ENCODE measurements at regions not wholly inside any gene's neighbourhood (a gene's known extent, or its start where the extent isn't known, plus 50 kb on each side); places are given as distances from the start of the nearest gene placed in this dataset.
"Not testable (repeated sequence)": the region's sequence is repeated elsewhere in the genome, so short reads cannot be mapped to it uniquely, and the experiment has no call there.

DNA sequence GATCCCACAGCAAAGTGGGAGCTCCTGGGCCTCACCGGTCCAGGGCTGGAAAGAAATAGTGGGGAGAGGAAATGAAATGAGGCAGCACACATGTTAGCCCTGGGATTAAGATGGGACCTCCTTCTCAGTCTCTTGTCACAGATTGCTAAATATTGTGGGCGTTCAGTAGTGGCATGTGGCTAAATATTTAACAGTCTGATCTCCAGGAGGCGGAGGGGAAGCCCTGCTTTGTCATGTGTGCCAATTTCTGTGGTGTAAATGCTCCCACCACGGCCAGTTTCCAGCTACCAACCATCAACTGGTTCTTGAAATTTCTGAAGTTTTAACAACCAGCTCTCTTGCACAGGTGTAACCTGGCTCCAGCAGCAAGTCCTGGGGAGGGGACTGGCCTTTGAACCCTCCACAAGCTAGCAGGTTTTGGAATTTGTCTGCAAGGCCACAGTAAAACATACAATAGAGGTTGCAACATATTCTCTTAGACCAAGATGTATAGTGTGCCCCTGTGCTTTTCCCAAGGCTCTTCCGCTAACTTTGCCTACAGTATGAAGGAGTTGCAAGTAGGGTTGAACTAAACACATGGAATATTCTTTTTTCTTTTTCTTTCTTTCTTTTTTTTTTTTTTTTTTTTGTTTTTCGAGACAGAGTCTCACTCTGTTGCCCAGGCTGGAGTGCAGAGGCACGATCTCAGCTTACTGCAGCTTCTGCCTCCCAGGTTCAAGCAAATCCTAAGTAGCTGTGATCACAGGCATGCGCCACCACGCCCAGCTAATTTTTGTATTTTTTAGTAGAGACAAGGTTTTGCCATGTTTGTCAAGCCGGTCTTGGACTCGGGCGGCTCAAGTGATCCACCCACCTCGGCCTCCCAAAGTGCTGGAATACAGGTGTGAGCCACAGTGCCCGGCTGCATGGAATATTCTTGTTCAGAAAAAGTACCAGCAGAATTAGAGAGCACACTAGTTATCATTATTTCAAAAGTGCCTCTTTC lies 103.1 kb upstream of the PCBD1 start:
- no peak for DNase-seq

DNA sequence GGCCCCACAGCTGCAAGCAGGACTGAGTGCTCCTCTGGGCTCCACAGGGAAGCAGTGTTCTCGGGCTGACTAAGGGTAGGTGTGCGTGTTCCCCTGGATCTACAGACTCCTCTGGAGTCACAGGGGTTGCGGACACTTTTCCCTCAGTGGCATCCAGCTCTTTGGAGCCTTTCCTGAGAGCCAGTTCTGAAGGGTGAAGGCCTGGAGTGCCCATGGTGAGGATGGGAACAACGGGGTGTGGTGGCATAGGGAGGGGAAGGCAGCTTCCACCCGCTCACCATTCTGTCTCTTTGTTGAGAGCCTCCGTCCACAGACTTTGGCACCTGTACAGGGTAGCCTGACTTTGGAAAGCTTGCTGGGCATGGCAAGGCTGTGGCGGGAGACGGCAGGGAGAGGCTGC lies 104.1 kb upstream of the PCBD1 start:
- no peak for DNase-seq

DNA sequence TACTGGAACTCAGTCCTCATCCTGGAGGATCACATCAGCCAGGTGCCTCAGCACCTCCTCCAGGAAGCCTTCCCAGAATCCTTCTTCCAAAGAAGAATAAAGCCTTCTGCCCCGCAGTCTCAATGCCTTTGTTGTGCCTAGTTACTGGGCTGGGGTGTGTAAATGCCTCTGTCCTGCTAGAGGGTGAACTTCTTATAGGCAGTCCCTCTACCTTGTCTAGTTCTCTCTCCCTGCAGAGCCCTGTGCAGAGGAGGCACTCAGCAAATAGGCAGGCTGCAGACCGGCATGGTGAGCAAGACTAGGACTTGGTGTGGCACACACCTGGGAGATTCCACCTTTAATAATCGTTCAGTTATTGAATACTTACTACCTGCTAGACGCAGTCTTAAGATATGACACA lies 104.7 kb upstream of the PCBD1 start:
- no peak for DNase-seq

DNA sequence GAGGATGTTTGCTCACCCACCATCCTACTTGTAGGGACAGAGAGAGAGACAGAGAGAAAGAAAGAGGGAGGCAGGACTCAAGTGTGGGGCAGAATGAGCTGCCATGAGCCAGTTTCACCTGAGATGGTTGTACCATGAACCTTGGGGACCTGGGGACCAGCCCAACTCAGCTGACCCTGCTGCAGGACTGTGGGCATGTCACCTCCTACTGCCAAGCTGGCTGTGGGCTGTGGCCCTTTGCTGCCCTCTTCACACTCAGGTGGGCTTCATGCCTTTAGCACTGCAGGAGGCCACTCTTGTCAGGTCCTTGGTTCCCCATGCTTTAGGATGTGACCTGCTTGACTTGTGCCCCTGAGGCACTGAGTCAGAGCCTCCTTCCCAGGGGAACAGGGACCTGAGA lies 108.2 kb upstream of the PCBD1 start:
- DNase-seq, result no peak

DNA sequence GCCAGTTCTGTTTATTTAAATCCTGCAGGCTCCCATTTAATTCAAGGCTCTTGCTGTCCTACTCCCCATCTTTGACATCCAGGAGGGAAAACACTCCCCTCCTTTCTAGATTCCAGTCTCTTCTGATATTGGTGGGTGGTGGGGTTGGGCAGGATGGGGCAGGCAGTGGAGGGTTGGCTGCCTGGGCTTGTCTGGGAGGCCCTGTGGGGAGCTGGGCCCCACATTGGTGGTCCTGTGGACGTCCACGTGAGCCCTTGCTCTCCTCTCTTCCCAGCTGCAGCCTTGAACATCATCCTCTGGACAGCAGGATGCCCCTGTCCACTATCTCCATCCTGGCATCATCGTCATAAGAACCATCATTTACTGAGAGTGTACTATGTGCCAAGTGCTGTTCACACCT lies 108.9 kb upstream of the PCBD1 start:
- DNase-seq, result no peak

DNA sequence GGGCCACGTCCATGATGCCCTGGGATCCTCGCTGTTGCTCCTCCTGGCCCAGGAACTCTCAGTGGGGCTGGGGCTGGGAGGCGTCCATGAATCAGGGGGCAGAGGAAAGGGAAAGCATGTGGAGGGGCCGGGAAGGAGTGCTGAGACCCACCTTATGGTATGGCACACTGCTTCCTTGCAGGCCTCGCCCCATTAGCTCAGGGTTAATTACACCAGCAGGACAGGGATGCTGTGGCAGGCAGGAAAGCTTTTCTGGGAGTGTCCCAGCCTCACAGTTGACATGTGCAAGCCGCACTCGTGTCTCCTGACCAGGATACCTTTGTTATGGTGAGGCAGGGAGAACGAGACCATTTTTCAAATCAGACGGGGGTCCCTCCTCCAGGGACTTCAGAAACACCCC lies 109.7 kb upstream of the PCBD1 start:
- no peak for DNase-seq

DNA sequence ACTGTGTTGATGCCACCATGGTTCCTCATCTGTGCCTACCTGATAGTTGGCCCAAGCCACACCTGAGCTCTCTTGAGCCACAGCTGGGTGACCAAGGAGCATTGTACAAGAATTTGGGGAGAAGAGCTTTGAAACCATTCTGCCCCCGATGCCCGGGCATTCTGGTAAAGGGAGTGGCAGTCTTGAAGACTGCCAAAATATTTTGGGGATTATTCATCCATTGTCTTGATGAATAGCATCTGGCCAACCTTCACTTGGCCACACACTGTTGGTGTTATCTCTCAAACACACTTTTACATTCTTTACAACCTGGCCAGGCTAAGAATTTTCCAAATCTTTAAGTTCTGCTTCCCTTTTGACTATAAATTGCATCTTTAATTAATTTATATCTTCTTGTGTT lies 113.1 kb upstream of the PCBD1 start:
- no peak for DNase-seq

DNA sequence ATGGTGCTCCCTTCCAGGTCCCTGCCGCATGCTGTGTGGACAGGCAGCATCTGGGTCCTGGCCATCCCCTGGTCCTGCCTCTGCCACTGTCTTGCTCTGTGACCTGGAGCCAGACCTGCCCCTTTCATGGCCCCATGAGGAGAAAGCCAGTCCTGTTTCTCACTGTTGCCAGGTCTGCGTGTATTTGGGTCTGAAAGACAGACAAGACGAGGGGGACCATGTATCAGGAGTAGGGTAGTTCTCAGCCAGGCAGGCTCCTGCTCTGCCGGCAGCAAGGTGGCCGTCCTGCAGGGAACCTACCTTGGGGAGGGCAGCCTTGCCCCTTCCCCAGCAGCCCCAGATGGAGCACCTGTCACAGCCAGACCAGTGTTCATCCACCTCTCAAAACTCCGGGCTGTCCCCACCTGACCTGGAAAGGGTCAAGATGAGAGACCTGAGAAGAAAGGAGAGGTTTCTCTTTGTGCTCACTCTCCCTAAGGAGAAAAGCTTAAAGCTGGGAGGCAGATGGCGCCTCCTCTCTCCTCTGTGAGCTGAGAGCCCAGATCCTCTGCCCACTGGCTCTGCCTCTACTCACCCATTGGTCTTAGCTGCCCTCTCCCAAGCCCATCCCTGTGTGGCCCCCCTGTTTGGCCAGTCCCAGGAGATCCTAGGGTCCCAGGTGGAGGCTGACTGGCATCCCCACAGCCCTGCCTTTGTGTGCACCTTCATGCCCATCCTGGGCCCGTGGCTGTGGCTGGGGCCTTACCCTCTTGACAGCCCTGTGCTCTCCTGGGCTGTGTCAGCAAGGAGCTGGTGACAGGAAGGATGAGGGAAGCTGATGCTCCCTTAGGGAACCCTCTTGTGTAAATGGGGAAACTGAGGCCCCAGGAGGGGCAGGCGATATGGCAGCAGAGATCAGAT lies 116.1 kb upstream of the PCBD1 start:
- DNase-seq, result no peak

DNA sequence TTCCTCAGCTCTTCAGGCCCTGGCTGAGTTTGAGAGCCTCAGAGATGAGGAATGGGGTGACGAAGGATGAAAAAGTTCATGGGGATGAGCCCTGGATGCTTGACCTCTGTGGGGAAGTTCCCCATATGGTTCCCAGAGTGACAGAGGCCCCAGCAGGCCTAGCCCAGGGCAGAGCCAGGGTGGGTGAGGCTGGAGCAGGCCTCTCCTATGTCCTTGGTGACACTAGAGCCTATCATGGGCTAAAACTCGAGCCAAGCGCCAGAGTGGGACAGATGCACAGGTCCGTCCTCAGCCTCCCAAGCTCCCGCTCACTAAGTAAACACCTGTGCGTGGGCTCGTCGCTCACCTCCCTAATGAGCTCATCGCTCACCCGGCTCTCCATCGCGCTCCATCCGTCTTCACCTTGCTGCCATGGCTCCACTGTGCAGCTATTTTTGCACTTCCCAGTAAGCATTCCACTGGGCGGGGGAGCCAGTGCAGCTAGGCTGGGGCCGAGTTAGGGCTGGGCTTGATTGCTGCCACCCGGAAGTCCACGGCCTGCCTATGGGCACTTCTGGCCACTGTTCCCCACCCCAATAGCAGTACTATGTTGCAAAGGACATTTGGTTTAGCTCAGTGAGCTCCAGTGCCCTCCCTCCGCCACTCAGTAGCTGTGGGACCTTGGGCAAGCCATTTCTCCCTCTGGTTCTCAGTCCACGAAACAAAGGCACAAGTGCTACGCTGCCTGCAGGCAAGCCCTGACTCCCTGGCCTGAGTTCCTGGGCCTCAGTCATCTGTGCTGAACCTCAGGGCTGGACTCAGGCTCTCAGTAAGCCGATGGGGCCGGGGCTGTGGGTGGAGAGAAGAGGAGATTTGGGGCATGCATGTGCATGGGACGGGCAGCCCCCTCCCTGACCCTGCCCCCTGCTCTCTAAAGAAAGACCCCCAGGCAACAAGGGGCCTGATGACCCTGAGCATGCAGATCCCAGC lies 117.3 kb upstream of the PCBD1 start:
- DNase-seq, result no peak

DNA sequence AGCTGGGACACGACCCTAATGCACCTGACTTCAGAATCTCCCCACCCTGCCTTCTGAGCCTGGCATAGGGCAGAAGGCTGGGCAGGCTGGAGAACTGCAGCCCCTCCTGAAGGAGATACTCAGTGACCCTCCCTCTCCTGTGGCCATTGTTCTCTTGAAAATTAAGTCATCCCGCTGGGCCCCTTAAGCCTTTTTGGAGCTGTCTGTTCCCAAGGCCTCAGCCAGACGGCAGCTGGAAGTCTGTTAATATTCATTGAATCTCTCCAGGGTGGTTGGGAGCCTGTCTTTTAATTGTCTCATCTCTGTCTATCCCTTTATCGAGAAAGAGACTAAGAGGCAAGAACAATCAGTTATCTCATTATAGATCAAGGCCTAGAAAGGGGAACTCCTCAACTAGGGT lies 118.1 kb upstream of the PCBD1 start:
- no peak for DNase-seq

DNA sequence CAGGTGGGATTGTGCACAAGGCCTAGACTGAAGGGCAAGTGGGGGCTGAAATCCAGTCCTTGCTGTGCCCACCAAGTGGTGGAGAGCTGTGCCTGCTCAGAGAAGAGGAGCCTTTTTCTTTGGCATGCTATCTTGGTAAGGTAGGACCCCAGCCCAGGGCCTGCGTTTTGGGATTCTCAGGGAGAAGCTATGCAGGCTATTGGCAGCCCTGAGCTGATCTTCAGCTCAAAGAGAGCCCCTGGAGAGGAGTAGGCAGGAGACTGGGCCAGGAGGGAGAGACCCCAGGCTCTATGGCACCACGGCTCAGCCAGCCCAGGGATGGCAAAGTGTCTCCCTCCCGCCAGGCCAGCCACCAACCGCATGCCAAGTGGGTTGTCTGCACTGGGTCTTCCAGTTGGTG lies 119.2 kb upstream of the PCBD1 start:
- DNase-seq, result no peak

DNA sequence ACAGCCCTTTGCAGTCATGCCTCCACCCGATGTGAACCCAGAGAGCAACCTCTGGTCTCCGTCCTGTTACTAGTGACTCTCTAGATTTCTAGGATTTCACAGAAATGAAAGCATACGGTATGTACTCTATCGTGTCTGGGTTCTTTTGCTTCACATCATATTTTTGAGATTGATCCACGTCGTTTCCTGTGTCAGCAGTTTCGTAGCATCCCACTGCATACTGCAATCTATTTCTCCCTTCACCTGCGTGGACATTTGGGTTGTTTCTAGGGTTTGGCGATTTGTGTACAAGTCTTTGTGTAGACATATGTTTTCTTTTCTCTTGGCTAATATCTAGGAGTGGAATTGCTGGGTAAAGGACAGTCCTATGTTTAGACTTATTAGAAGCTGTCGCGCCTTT lies 119.8 kb upstream of the PCBD1 start:
- DNase-seq, result no peak

DNA sequence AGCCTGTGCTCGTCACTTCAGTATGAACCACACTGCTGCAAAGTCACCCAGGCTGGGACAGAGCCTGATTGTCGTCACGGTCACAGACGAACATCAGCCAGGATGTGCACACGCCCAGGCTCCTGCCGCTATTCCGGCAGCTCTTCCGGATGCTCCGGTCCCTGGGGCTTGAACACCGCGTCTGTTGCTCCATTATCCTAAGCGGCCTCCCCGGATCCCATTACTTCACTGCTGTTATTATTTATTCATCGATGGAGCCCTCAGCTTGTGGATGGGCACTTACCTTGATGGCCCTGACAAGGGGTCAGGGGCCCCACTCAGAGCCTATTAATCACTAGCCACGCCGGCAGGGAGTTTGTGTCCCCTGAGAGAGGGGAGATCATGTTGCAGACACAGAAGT lies 120.8 kb upstream of the PCBD1 start:
- no peak for DNase-seq

DNA sequence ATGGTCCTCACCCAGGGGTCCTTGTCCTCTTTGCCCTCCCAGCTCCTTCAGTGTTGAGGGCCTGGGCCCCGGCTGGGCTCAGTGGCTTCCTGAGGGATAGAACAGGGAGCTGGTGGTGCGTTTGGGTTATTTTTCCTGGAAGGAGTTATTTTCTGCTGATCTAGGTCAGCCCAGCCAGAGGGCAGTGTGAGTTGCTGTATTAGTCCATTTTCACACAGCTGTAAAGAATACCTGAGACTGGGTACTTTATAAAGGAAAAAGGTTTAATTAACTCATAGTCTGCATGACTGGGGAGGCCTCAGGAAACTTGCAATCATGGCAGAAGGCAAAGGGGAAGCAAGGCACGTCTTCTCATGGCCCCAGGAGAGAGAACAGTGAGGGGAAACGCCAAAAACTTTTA lies 122.4 kb upstream of the PCBD1 start:
- no peak for DNase-seq

DNA sequence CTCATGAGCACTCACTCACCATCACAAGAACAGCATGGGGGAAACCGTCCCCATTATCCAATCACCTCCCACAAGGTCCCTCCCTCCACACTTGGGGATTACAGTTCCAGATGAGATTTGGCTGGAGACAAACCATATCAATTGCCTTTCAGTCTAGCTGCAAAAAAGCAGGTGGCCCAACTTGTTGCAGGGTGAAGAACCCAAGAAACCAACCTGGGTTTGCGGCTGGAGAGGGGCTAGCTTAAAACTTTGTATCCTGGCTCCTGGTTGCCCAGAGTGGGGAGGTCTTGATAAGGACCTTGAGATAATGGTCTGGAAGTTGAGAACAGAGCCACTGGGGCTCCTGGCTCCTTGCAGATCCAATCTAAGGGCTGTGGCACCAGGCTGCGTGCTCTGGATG lies 122.8 kb upstream of the PCBD1 start:
- DNase-seq, result no peak

DNA sequence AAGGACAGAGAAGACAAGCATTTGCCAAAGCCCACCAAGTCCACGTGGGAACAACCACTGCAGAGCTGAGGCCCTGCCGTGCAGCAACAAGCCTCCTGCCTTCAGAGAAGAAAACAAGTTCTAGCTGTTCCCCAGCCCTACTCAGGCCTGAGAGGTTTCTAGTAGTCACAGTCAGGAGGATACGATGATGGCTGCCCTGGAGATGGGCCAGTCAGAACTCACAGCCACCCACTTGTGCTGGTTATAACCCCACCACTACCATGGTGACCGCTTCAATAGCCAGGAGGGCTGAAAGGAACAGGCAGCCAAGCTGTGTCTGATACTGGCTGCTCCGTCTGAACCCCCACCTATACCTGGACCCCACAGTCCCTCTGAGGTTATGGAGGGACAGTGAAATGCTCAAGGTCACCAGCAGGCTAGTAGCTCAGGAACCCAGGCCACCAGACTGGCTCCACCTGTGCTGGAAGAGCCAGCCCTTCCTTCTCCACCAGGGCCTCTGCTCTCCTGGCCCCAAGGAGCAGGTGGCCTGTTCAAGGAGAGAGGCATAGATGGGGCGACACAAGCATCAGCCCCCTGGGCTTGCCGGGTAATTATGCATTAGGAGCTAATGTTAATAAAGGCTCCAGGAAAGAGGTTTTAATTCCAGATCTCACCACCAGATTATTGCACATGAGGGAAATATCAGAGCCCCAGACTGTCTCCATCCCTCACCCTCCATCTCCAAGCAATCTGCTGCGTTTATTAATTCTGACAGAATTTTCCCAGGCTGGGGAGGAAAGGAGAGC lies 125.8 kb upstream of the PCBD1 start:
- DNase-seq, result no peak

DNA sequence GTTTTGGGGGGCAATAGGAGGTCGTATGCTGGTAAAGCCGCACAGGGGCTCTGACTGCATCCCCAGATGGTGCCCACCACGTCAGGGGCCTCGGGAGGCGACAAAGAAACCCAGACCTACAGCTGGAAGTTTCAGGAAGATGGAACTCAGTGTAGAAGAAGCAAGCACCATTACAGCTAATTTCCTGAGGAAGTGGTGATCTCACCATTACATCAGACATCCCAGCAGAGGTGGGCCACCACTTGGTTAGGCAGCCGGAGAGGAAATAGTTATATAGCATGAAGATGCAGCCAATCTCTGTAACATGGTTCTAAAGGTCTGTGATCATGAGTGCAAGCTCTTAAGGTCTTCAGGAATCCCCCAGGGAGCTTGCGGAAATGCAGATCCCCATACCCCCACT lies 127.3 kb upstream of the PCBD1 start:
- no peak for DNase-seq

DNA sequence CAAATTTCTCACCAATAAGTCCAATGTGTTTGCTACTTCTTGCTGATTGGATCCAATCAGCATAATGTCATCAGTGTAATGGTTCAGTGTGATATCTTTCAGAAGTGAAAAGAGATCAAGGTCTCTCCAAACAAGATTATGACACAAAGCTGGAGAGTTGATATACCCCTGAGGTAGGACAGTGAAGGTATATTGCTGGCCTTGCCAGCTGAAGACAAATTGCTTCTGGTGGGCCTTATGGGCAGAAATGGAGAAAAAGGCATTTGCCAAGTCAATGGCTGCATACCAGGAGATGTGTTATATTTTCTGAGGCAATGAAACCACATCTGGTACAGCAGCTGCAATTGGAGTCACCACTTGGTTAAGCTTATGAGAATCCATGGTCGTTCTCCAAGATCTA lies 131.7 kb upstream of the PCBD1 start:
- DNase-seq, result not testable (repeated sequence)

DNA sequence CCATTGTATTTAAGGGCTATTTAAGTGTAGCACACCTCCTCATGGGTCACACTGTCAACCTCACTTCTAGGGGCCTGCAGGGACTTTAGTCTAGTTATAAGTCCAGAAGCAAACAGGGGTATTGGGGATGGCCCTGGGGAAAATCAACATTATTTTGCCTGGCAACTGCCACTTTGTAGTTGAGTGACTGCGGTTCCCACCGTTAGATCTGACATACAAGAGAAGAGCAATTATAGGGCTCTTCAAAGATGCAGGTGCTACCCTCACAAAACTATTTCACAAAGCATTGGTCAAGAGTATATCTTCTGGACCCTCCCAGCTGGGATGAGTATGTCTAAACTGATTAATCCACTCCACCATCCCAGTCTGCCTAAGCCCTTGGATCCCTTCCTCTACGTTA lies 133.0 kb upstream of the PCBD1 start:
- no peak for DNase-seq

DNA sequence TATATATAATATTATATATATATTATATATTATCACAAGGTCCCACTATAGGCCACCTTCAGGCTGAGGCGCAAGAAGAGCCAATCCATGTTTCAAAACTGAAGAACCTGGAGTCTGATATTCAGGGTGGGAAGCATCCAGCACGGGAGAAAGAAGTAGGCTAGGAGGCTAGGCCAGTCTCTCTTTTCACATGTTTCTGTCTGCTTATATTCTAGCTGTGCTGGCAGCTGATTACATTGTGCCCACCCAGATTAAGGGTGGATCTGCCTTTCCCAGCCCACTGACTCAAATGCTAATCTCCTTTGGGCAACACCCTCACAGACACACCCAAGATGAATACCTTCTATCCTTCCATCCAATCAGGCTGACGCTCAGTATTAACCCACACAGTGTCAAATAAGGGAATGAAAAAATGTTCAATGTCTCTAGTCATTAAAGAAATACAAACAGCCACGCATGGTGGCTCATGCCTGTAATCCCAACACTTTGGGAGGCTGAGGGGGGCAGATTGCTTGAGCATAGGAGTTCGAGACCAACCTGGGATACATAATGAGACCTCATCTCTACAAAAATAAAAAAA lies 135.4 kb upstream of the PCBD1 start:
- DNase-seq, result no peak

DNA sequence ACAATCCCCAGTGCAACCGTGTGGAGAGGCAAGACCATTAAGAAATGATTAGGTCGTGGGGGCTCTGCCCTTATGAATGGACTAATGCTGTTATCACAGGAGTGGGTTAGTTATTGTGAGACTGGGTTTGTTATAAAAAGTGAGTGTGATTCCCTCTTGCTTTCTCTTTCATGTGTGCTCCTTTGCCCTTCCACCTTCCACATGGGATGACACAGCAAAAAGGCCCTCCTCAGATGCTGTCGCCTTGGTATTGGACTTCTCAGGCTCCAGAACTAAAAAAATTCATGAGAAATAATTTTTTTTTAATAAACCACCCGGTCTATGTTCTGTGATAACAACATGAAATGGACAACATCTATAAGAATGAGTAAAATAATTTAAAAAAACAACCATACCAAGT lies 136.1 kb upstream of the PCBD1 start:
- DNase-seq, result no peak

DNA sequence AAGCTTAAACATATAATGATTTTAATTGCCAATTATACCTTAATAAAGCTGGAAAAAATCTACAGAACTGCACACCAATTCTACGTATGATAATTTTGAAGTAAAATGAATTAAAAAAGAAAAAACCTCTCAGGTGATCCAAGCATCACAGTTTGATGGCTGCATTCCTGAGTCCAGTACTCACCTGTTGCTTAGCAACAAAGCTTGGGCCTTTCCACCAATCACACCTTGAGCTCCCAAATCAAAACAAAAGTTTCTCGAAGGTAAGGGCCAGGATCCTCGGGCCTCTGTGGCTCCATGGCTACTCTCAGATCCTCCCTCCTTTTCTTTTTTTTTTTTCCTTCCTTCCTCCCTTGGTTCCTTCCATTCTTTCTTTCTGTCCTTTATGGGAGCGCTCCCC lies 137.2 kb upstream of the PCBD1 start:
- no peak for DNase-seq
